HEK293 (cell line): ENCODE measurements at regions not wholly inside any gene's neighbourhood (a gene's known extent, or its start where the extent isn't known, plus 50 kb on each side); places are given as distances from the start of the nearest gene placed in this dataset.

Experiments used
- ZBTB48 ChIP-seq: fragments of 450-650 bp; formaldehyde crosslinking; IDR thresholded peaks from 2 replicates; pipeline ENCODE4 v1.5.1; 2016; ENCODE audit warnings: missing biosample characterization, missing genetic modification characterization
- ZFP37 ChIP-seq: fragments of 450-650 bp; formaldehyde crosslinking; IDR thresholded peaks from 2 replicates; pipeline ENCODE4 v1.5.1; 2016; ENCODE audit warnings: missing biosample characterization, missing genetic modification characterization
- ZNF214 ChIP-seq: fragments of 450-650 bp; formaldehyde crosslinking; IDR thresholded peaks from 2 replicates; pipeline ENCODE4 v1.5.1; 2017; ENCODE audit warnings: missing biosample characterization, mild to moderate bottlenecking, missing genetic modification characterization, borderline replicate concordance
- ZNF521 ChIP-seq: fragments of 450-650 bp; formaldehyde crosslinking; IDR thresholded peaks from 2 replicates; pipeline ENCODE4 v1.5.1; 2017; ENCODE audit warnings: missing biosample characterization, mild to moderate bottlenecking, missing genetic modification characterization
- ZNF624 ChIP-seq: fragments of 450-650 bp; formaldehyde crosslinking; IDR thresholded peaks from 2 replicates; pipeline ENCODE4 v1.5.1; 2017; ENCODE audit warnings: missing biosample characterization, missing genetic modification characterization
- ZNF660 ChIP-seq: fragments of 450-650 bp; IDR thresholded peaks from 2 replicates; pipeline ENCODE4 v1.5.1; 2018; ENCODE audit warnings: missing biosample characterization, mild to moderate bottlenecking, missing genetic modification characterization
- ZNF776 ChIP-seq: fragments of 450-650 bp; formaldehyde crosslinking; IDR thresholded peaks from 2 replicates; pipeline ENCODE4 v1.5.0; 2017; ENCODE audit warnings: missing biosample characterization, missing genetic modification characterization, borderline replicate concordance
- ZNF837 ChIP-seq: fragments of 450-650 bp; formaldehyde crosslinking; IDR thresholded peaks from 2 replicates; pipeline ENCODE4 v1.5.1; 2016; ENCODE audit warnings: missing biosample characterization, missing genetic modification characterization
- TF ChIP-seq, protein P1 (sequence below): fragments of 450-650 bp; formaldehyde crosslinking; IDR thresholded peaks from 2 replicates; pipeline ENCODE4 v1.5.1; 2016; ENCODE audit warnings: missing biosample characterization, missing genetic modification characterization

DNA sequence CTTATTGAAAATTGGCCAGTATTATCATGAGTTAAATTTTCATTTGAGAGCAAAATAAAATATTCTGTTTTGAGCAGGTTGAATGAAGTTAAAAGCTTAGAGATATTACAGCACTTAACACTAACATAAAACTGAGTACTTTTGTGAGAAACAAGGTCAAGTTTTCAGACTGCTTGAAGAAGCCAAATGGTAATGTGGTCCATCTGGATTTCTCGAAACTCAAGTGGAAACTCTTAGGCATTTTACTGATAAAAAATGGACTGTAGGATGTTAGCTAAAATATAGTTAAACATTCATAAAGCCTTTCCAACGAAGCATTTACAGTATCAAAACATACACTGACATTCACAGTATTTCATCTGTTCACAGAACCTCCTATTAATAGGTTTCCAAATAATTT is 528.1 kb upstream of the SEMA3D start:
- TF ChIP-seq ZNF521 (tag by site-specific recombination) (no peak), ZBTB48 (no peak), ZFP37 (no peak), ZNF624 (tag by site-specific recombination) (no peak), ZNF837 (tag by site-specific recombination) (no peak), ZNF776 (tag by site-specific recombination) (no peak), ZNF214 (tag by site-specific recombination) (no peak), ZNF660 (tag by site-specific recombination) (no peak)
- TF ChIP-seq, protein P1, sequence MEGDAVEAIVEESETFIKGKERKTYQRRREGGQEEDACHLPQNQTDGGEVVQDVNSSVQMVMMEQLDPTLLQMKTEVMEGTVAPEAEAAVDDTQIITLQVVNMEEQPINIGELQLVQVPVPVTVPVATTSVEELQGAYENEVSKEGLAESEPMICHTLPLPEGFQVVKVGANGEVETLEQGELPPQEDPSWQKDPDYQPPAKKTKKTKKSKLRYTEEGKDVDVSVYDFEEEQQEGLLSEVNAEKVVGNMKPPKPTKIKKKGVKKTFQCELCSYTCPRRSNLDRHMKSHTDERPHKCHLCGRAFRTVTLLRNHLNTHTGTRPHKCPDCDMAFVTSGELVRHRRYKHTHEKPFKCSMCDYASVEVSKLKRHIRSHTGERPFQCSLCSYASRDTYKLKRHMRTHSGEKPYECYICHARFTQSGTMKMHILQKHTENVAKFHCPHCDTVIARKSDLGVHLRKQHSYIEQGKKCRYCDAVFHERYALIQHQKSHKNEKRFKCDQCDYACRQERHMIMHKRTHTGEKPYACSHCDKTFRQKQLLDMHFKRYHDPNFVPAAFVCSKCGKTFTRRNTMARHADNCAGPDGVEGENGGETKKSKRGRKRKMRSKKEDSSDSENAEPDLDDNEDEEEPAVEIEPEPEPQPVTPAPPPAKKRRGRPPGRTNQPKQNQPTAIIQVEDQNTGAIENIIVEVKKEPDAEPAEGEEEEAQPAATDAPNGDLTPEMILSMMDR: no peak
